ENCODE measurements at regions not wholly inside any gene's neighbourhood (a gene's known extent, or its start where the extent isn't known, plus 50 kb on each side); places are given as distances from the start of the nearest gene placed in this dataset.

DNA sequence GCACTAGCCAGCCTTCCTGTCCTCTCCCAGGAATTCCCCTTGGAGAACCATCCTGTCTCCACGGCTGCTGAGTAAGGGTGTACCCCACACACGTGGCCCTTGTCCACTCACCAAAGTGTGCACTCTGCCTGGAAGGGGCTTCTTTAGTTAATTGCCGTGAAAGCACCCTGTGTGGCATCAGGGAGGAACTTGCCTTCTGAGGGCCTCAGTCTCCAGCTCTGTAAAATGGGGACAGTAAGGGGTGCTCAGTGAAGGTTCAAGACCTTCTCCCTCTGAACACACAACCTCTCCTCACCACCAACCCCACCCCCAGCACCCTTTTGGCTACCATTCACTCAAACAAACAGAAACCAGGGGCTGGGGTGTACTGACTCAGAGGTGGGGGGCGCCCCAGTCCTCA lies 59.1 kb upstream of the LHX1 start:
- CTCF ChIA-PET = no interaction called here
- POLR2A ChIA-PET = no interaction called here
- ATAC-seq (no peak), DNase-seq (ENCODE audit: low spot score) (no peak)
- TF ChIP-seq ZNF423 (CRISPR knock-in tag; IDR thresholded peaks at IDR 0.05) = no peak
- no peak for TF ChIP-seq TP53 (CRISPR knock-in tag; IDR thresholded peaks at IDR 0.05)
- no peak for TF ChIP-seq GABPB1 (CRISPR knock-in tag; IDR thresholded peaks at IDR 0.05)
- no peak for TF ChIP-seq USF1 (CRISPR knock-in tag; IDR thresholded peaks at IDR 0.05)
- TF ChIP-seq SMAD3 (CRISPR knock-in tag; IDR thresholded peaks at IDR 0.05; ENCODE audit: borderline replicate concordance) = no peak
- no peak for TF ChIP-seq OVOL2 (CRISPR knock-in tag; IDR thresholded peaks at IDR 0.05; ENCODE audit: borderline replicate concordance)
- TF ChIP-seq CREM (CRISPR knock-in tag; IDR thresholded peaks at IDR 0.05) = no peak
- no peak for TF ChIP-seq KAT7 (CRISPR knock-in tag; IDR thresholded peaks at IDR 0.05; ENCODE audit: borderline replicate concordance)
- TF ChIP-seq, protein P1, sequence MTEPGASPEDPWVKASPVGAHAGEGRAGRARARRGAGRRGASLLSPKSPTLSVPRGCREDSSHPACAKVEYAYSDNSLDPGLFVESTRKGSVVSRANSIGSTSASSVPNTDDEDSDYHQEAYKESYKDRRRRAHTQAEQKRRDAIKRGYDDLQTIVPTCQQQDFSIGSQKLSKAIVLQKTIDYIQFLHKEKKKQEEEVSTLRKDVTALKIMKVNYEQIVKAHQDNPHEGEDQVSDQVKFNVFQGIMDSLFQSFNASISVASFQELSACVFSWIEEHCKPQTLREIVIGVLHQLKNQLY (CRISPR knock-in tag; IDR thresholded peaks at IDR 0.05) = no peak
- TF ChIP-seq IRF1 (CRISPR knock-in tag; IDR thresholded peaks at IDR 0.05) = no peak
- TF ChIP-seq ZNF281 (CRISPR knock-in tag; IDR thresholded peaks at IDR 0.05) = no peak
- no peak for TF ChIP-seq JAZF1 (CRISPR knock-in tag; IDR thresholded peaks at IDR 0.05)
- TF ChIP-seq ZNF396 (CRISPR knock-in tag; IDR thresholded peaks at IDR 0.05; ENCODE audit: borderline replicate concordance) = no peak
- TF ChIP-seq, protein P2, sequence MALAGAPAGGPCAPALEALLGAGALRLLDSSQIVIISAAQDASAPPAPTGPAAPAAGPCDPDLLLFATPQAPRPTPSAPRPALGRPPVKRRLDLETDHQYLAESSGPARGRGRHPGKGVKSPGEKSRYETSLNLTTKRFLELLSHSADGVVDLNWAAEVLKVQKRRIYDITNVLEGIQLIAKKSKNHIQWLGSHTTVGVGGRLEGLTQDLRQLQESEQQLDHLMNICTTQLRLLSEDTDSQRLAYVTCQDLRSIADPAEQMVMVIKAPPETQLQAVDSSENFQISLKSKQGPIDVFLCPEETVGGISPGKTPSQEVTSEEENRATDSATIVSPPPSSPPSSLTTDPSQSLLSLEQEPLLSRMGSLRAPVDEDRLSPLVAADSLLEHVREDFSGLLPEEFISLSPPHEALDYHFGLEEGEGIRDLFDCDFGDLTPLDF (CRISPR knock-in tag; IDR thresholded peaks at IDR 0.05) = no peak
- no peak for TF ChIP-seq ATF3 (CRISPR knock-in tag; conservative IDR thresholded peaks at IDR 0.05)
- TF ChIP-seq RELA (CRISPR knock-in tag; IDR thresholded peaks at IDR 0.05; ENCODE audit: borderline replicate concordance) = no peak
- TF ChIP-seq, protein P3, sequence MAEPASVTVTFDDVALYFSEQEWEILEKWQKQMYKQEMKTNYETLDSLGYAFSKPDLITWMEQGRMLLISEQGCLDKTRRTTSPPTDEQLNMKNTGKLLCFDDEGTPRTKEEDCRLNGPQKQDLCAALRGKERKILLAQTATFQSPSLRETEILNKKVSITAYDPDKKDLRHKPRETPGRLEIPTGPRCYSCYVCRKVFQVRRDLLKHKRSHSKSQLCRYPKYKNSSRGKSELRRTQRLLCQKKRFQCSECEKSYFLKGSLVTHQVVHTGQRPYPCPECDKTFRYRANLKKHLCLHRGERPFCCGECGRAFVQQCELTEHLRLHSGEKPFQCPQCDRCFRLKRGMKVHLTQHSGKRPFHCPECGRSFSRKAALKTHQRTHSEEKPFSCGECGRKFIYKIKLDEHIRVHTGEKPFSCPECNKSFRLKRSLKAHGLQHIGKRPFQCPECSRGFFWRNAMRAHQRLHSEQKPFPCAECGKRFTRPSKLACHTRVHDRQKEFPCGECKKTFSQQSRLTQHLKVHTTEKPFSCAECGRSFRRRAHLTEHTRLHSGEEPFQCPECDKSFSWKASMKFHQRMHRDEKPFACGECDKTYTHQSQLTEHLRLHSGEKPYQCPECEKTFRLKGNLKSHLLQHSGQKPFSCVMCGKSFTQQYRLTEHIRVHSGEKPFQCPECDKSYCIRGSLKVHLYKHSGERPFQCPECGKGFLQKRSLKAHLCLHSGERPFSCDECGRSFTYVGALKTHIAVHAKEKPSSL (CRISPR knock-in tag; conservative IDR thresholded peaks at IDR 0.05) = no peak
- no peak for TF ChIP-seq PRDM15 (CRISPR knock-in tag; IDR thresholded peaks at IDR 0.05)
- Mint-ChIP-seq H3K4me1 (peaks cover 6% of the 10 kb centered on the region), H3K27ac (no peak overlapping the region), H3K4me3 (no peak overlapping the region), H3K9me3 (peaks cover 19% of the 10 kb centered on the region), H3K36me3 (0 out of 2 replicates have a peak, but pooled peaks cover 3% of the 10 kb centered on the region), H3K27me3 (ENCODE audit: low read depth) (peaks cover 9% of the 10 kb centered on the region)

All from WTC11 (cell line).